ENCODE measurements at regions not wholly inside any gene's neighbourhood (a gene's known extent, or its start where the extent isn't known, plus 50 kb on each side); places are given as distances from the start of the nearest gene placed in this dataset.
A peak's percentile ranks its signal among the peaks of the same experiment; 100 is the strongest.

DNA sequence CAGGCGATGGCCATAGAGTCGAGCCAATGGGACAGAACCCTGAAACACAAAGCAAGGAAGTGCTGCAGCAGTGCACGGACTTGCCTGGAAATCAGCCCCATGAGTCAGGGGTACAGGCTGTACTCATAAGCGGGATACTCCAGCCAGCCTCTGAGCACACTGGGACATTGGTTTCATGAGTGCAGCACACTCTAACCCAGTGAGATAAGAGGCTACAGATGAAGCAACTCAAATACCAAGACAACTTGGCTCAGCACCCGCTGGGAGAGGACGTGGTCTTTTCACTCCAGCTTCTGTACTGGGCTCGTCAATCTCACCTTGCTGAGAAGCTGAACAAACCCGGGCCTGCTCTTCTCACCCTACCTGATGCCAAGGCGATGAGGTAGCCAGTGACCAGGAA lies 98.2 kb downstream of the AXIN2 start:
- TF ChIP-seq, protein P1, sequence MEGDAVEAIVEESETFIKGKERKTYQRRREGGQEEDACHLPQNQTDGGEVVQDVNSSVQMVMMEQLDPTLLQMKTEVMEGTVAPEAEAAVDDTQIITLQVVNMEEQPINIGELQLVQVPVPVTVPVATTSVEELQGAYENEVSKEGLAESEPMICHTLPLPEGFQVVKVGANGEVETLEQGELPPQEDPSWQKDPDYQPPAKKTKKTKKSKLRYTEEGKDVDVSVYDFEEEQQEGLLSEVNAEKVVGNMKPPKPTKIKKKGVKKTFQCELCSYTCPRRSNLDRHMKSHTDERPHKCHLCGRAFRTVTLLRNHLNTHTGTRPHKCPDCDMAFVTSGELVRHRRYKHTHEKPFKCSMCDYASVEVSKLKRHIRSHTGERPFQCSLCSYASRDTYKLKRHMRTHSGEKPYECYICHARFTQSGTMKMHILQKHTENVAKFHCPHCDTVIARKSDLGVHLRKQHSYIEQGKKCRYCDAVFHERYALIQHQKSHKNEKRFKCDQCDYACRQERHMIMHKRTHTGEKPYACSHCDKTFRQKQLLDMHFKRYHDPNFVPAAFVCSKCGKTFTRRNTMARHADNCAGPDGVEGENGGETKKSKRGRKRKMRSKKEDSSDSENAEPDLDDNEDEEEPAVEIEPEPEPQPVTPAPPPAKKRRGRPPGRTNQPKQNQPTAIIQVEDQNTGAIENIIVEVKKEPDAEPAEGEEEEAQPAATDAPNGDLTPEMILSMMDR (conservative IDR thresholded peaks at IDR 0.05 in 1 of 2, IDR thresholded peaks at IDR 0.05 in 1 of 2; ENCODE audit: low read depth in 1 of 2, low read length in 2 of 2) = no peak
- no peak for TF ChIP-seq EZH2 (IDR thresholded peaks at IDR 0.05; ENCODE audit: low read length, missing control alignments)
- Histone ChIP-seq H3K4me2 (ENCODE audit: extremely low read depth, insufficient read depth, low read length) (no peak overlapping the region), H3K4me1 (ENCODE audit: control insufficient read depth, extremely low read depth, insufficient read depth, low read length) (no peaks in the 10 kb centered on the region), H4K20me1 (ENCODE audit: control insufficient read depth, extremely low read depth, insufficient read depth, low read length) (no peaks in the 10 kb centered on the region), H3K4me3 (replicated peaks in 1 of 4; ENCODE audit: control extremely low read depth in 1 of 4, insufficient read depth in 1 of 4, low read depth in 3 of 4, low read length in 4 of 4) (no peak overlapping the region), H3K9ac (ENCODE audit: insufficient read depth, low read length) (no peak overlapping the region), H2AFZ (ENCODE audit: low read length) (no peak overlapping the region), H3K9me3 (ENCODE audit: control insufficient read depth, insufficient read depth, low read depth, low read length) (no peaks in the 10 kb centered on the region), H3K27me3 (ENCODE audit: control insufficient read depth, insufficient read depth, low read length) (peaks cover 4% of the 10 kb centered on the region), H3K27ac (ENCODE audit: insufficient read depth, low read length) (no peak overlapping the region), H3K36me3 (ENCODE audit: control insufficient read depth, insufficient read depth, low read length) (no peaks in the 10 kb centered on the region), H3K79me2 (ENCODE audit: control insufficient read depth, insufficient read depth, low read length) (no peaks in the 10 kb centered on the region)
- DNase-seq (ENCODE audit: low read depth in 2 of 2) = peak; percentile 55 to 94

DNA sequence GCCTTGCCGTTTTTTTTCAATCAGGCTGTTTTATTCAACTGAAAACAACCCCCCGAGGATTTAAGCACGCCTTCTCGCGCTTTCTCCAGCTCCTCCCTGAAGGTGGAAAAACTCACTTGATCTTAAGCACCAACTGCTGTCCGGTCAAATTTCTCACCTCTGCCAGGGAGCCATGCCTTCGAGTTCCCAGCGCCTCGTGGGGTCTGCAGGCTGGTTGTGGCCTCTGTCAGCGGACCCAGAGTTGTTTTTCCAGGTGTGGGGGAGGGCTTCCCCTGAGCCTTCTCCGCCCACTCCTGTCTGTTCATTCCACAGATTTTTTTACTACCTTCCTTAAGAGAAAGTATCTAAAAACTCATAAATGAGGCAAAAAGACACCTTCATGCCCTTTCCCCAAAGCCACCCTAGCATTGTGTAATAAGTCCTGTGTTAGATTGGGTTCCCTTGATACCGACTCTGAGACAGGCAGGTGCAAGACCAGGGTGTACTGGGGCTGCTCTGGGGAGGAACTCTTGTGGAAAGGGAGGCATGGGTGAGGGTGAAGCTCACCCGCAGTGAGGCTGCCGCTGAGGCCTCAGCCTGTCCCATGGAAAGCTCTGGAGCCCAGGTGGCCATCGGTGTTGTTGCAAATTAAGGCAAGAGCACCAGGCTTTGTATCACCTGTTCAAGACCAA lies 101.6 kb downstream of the AXIN2 start:
- no peaks in the 10 kb centered on the region for H4K20me1 ChIP-seq (ENCODE audit: control insufficient read depth, extremely low read depth, insufficient read depth, low read length)
- H3K27me3 ChIP-seq (ENCODE audit: control insufficient read depth, insufficient read depth, low read length) = no peaks in the 10 kb centered on the region
- H3K4me1 ChIP-seq (ENCODE audit: control insufficient read depth, extremely low read depth, insufficient read depth, low read length) = no peaks in the 10 kb centered on the region
- no peaks in the 10 kb centered on the region for H3K79me2 ChIP-seq (ENCODE audit: control insufficient read depth, insufficient read depth, low read length)
- DNase-seq (ENCODE audit: low read depth in 2 of 2) = no peak
- no peak overlapping the region for H3K9ac ChIP-seq (ENCODE audit: insufficient read depth, low read length)
- H3K36me3 ChIP-seq (ENCODE audit: control insufficient read depth, insufficient read depth, low read length) = no peaks in the 10 kb centered on the region
- no peak overlapping the region for H3K4me2 ChIP-seq (ENCODE audit: extremely low read depth, insufficient read depth, low read length)
- H3K4me3 ChIP-seq (replicated peaks in 1 of 4; ENCODE audit: control extremely low read depth in 1 of 4, insufficient read depth in 1 of 4, low read depth in 3 of 4, low read length in 4 of 4) = no peak overlapping the region
- H2AFZ ChIP-seq (ENCODE audit: low read length) = no peak overlapping the region
- H3K9me3 ChIP-seq (ENCODE audit: control insufficient read depth, insufficient read depth, low read depth, low read length) = no peaks in the 10 kb centered on the region
- no peak overlapping the region for H3K27ac ChIP-seq (ENCODE audit: insufficient read depth, low read length)
- TF ChIP-seq EZH2 (IDR thresholded peaks at IDR 0.05; ENCODE audit: low read length, missing control alignments) = no peak
- TF ChIP-seq, protein P1 (conservative IDR thresholded peaks at IDR 0.05 in 1 of 2, IDR thresholded peaks at IDR 0.05 in 1 of 2; ENCODE audit: low read depth in 1 of 2, low read length in 2 of 2) = no peak

DNA sequence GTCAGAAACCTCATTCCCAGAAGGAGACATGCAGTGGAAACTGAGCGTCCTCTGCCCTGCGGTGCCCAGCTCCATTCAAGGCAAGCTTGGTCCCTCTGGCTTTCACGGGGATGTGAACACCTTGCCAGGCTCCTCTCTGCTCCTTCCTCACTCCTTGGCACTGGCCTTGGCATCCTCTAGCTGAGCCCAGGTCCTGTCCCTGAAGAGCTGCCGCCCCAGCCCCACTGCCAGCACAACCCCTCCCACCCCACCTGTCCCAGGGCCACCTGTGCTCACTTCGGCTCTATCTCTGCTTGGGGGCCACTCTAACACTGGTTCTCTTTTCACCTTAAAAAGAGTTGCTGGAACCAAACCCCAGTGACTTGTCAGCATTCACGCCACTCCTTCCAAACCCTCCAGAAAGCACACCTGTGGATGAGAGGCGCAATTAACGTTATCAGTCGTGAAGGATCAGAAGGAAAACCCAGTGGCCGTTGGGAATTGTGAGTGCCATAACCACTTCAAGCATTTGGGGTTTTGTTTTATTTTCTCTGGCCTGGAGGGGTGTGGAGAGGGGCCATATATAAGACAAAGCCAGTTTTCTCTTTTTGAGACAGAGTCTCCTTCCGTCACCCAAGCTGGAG lies 103.7 kb downstream of the AXIN2 start:
- Histone ChIP-seq H3K79me2 (ENCODE audit: control insufficient read depth, insufficient read depth, low read length) (no peaks in the 10 kb centered on the region), H3K27me3 (ENCODE audit: control insufficient read depth, insufficient read depth, low read length) (no peaks in the 10 kb centered on the region), H2AFZ (ENCODE audit: low read length) (no peak overlapping the region), H3K4me3 (replicated peaks in 1 of 4; ENCODE audit: control extremely low read depth in 1 of 4, insufficient read depth in 1 of 4, low read depth in 3 of 4, low read length in 4 of 4) (no peak overlapping the region), H3K4me1 (ENCODE audit: control insufficient read depth, extremely low read depth, insufficient read depth, low read length) (no peaks in the 10 kb centered on the region), H3K4me2 (ENCODE audit: extremely low read depth, insufficient read depth, low read length) (no peak overlapping the region), H4K20me1 (ENCODE audit: control insufficient read depth, extremely low read depth, insufficient read depth, low read length) (no peaks in the 10 kb centered on the region), H3K36me3 (ENCODE audit: control insufficient read depth, insufficient read depth, low read length) (no peaks in the 10 kb centered on the region), H3K9ac (ENCODE audit: insufficient read depth, low read length) (no peak overlapping the region), H3K9me3 (ENCODE audit: control insufficient read depth, insufficient read depth, low read depth, low read length) (no peaks in the 10 kb centered on the region), H3K27ac (ENCODE audit: insufficient read depth, low read length) (no peak overlapping the region)
- TF ChIP-seq EZH2 (IDR thresholded peaks at IDR 0.05; ENCODE audit: low read length, missing control alignments) = no peak
- TF ChIP-seq, protein P1 (conservative IDR thresholded peaks at IDR 0.05 in 1 of 2, IDR thresholded peaks at IDR 0.05 in 1 of 2; ENCODE audit: low read depth in 1 of 2, low read length in 2 of 2) = no peak
- DNase-seq (ENCODE audit: low read depth in 2 of 2) = no peak

Data from fibroblast of lung (primary cell).